Right forelimb (tissue), 1 donor: ENCODE measurements at regions not wholly inside any gene's neighbourhood (a gene's known extent, or its start where the extent isn't known, plus 50 kb on each side); places are given as distances from the start of the nearest gene placed in this dataset.

Experiments
- DNase-seq: peaks from one replicate; pipeline ENCODE4 v3.0.0-alpha.2; 2018

DNA sequence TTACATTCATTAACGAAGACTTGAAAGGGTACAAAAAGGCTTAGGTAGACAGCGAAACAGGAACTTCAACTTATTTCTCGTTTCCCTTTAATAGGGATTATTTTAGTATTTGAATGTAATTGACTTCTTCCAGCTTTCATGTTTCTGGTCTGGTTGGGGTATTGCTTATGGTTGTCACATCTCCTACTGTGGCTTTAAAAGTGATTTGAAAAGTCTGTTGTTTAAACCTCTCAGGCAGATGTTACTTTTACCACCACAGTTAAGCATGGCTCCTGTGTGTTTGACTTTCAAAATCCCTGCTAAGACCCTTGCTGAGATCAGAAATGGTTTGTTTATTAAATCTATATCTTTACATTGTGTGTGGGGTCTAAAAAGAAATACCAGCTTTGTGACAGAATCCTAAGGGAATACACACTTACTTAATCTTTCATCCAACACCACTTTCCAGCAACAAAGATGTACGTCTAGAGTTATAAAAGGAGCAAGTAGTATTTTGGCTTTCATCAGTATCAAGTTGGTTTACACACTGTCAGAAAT lies 661.2 kb downstream of the FAT4 start:
- DNase-seq, result no peak

DNA sequence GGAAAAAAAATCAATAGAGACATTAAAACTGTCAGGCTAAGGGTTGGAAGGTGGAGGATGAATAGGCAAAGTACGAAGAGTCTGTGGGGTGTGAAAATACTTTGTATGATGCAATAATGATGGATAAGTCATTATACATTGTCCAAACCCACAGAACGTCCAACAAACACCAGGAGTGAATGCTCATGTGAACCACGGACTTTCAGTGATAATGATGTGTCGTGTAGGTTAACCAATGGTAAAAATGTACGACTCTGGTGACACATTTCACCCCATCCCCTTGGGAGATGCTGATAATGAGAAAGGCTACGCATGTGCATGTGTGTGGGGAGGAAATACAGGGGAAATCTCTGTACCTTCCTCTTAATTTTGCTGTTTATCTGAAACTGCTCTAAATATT lies 665.2 kb downstream of the FAT4 start:
- no peak for DNase-seq

DNA sequence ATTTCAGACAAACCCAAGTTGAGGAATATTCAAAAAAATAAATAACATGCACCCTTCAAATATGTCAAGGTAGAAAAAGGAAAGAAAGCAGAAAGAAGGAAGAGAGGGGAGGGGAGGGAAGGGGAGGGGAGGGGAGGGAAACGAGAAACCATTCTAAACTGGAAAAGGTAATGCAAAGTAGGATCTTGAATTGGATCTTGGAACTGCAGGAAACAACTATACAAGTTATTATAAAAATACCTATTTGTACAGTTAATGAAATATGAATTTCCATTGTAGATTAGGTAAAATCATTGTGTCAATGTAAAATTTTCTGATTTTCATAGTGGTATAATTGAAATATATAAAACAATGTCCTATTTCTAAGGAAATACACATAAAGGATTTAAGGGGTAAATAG lies 668.4 kb downstream of the FAT4 start:
- no peak for DNase-seq

DNA sequence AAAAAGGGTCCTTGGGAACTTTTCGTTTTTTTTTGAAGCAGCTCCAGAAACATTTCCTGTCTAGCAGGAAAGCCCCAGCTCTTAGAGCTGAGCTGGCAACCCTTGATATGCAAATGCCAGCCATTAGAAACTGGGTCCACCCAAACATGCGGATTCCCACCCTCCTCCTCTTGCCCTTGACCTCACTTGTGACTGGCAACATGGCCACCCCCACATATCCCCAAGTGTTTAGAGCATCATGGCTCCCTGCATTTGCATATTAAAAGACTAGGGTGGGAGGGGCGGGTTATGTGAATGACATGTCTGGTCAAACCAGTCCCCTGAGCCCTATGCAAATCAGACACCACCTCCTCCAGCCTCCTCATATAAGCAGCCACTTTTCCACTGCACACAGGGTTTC lies 671.1 kb downstream of the FAT4 start:
- DNase-seq, result no peak

DNA sequence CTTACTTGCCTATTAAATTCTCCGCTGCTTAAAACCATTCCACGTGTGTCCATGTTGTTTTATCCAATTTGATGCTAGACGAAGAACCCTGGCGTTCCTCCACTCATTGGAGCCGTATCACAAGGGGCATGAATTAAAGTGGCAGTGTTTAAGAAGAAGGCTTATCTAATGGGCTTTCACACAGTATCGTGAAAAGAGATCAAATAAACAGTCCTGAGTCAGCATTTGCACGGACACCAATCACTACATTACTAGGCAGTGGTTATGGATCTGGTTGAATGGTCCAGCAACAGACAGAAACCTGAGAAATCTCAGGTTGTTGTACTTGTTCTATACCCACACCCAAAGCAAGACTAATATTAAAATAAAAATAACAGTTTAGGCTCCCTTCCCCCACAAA lies 671.6 kb downstream of the FAT4 start:
- no peak for DNase-seq

DNA sequence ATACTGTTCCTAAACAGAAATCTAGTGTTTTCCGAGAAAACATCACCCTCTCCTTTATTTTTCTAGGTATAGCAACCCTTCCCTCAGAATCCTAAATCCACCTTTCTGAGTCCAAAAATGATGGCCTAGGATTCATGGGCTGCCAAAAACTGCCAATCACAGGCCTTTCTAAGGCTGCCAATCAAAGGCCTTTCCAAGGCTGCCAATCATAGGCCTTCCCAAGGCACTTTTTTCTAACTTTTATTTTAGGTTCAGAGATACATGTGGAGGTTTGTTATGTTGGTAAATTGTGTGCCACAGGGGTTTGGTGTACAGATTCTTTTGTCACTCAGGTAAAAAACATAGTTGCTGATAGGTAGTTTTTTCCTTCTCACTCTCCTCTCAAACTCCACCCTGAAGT lies 673.7 kb downstream of the FAT4 start:
- DNase-seq, result no peak

DNA sequence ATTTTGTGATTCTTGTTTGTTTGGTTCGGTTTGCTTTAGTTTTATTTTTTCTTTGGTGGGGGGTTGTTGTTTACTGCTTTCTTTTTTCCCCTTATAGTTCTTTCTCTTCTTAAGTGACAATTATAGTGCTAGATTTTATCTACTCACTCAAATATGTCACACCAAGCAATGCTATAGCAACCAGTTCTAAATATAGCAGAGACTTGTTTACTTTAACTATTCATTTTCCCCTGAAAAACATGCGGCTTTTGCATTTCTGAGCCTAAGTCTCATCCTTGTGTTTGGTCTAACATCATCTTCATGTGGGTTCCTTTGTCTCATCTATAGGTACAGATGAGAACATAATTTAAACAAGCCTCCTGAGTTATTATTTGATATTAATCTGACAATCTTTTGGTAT lies 676.6 kb downstream of the FAT4 start:
- no peak for DNase-seq

DNA sequence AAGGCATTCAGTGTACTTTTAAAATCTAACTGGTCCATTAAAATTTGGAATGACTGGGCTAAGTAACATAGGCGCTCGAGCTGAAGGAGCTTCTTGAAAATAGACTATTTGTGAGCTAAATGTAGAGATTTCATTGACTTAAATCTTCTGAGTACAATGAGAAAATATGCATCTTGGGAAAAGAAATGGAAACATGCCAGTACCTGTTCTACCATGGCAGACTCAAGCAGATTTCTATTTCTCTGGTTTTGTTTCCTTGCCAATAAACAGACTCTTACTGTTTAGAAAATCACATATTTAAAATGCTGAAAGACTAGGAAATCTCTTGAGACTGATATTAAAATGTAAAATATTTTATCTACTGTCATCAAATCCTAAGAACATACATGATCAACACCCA lies 678.1 kb downstream of the FAT4 start:
- DNase-seq, result no peak

DNA sequence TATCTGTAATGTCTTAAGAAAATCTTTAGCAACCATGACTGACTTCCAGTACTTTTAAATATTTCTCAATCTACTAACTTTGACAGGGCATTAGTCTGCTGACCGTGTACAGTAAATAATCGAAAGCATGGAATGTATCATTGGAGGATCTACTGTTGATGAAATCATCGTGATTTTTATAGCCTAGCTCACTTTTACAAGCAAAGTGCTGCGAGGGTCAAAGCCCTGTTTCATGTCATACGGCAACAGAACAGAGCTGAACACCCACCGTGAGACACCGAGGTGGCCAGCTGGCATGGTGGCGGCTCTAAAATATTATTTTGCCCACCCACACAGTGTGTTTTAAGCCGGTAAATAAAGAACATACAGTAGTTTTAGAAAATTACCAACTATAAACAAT lies 679.3 kb downstream of the FAT4 start:
- no peak for DNase-seq

DNA sequence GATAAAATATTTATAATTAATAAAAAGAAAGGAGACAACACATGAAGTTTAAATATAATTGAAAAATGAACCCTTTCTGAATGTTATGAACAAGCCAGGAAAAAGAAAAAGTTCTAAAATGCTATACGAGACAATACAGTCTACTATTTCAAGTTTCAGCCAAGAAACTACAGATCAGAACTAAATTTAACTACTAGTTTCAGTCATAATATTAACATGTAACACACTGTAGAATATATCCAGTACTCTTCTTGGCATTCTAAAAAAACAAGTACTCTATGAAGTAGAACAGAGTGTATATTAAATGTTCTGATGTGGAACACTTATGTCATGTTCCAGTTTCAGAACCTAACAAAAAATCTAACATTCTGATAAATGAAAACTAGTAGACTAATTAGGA lies 679.7 kb downstream of the FAT4 start:
- no peak for DNase-seq

DNA sequence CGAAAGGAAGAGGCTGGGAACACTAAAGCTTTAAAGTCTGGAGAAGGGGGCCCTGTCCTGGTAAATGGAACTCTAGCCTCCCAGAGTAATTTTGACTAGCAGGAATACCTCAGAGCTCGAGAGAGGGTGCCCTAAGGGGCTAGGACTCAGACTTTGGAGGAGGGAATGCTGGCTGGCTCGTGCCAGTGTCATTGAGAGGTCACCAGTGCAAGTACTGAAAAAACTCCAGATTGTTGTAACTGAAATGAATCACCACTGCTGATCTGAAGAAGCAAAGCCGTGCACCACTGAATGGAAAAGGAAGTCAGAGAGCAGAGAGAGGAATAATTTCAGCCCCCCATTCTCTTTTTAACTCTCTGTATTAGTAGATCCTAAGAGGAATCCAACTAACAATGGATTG lies 690.2 kb downstream of the FAT4 start:
- DNase-seq, result no peak

DNA sequence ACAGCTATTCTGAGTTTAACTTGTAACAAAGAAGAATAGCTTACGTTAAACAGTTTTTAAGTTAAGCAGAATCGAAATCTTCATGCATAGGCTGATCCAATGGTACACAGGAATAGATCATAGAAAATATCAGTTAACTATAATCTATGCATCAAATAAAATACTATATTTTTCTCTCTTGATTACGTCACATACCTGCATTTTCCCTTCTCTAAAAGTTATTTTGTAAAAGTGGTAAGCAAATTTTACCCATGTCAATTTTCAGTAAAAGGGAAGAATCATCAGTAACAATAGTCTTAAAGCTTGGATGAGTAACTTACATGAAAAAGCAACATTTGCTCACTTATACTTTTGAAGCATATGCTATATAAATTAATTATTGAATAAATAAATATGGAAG lies 692.4 kb downstream of the FAT4 start:
- no peak for DNase-seq

DNA sequence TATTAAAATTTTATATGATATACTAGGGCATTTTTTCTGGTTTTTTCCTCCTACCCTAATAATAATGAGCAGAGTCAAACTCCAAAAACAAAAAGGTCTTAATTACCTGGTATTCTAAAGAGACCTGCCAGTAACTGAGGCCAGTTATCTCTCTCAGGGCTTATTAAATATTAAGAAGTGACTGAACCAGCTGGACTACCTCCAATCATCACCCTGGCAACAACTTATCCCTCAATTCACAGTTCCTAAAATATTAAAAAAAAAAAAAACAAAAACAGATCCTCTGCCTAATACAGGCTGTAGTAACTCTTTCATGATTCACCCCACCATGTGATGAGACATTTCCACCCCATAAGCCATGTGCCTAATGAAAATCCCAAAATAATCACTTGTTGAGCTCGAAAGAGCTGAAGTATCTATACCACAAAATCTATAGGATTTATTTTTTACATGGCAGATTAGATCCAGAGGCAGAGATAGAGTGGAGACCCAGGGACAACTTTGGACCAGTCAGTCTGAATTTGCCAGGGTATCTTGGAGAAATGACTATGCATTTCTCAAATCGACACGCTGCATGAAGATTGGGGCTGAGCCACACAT lies 698.0 kb downstream of the FAT4 start:
- no peak for DNase-seq

DNA sequence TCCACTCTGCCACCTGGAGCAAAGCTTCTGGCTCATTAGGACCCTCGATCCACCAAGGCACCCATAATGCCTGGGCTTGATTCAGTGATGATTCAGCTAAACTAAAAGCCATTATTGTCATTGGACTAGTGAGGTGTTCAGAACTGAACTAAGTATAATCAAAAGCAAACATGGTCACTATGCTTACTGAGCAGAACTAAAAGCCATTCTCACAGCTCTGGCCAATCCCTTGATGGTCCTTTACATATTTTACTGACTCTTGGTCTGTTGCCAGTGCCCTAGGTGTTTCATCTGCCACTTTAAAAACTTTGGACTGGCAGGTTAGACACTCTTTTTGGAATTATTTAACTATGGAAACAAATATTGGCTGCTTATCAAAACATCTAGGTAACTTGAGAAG lies 703.5 kb downstream of the FAT4 start:
- no peak for DNase-seq

DNA sequence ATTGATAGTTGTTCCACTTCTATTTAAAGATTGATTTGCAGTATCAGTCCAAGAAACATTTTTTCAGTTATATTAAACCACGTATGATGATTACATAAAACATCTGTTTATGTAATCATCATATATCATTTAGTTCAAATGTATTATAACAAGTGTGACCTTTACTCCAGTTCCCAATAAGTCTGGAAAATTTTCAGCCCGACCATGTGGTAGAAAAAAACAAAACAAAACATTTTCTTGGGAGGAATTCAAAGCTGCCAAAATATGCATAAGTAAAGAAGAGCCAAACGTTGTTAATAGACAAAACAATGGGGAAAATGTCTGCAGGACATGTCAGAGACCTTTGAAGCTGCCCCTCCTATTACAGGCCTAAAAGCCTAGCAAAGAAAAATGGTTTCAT lies 709.1 kb downstream of the FAT4 start:
- DNase-seq, result no peak

DNA sequence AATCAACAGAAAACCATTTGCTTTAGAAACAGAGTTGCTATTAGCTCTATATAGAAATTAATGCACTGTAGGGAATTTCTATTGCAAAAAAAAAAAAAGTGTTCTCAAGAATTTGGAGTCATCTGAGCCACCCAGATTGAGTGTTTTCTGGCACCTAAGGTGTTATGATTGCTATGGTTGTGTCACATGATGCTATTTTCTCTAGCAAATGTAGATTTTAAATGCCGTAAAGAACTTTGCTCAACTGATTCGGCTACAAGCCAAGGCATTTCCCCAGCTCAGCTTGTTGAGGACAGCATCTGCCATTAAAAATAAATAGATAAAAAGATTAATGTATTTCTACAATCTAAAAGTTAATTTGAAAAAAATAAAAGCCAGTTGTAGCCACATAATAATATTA lies 712.8 kb downstream of the FAT4 start:
- DNase-seq, result no peak

DNA sequence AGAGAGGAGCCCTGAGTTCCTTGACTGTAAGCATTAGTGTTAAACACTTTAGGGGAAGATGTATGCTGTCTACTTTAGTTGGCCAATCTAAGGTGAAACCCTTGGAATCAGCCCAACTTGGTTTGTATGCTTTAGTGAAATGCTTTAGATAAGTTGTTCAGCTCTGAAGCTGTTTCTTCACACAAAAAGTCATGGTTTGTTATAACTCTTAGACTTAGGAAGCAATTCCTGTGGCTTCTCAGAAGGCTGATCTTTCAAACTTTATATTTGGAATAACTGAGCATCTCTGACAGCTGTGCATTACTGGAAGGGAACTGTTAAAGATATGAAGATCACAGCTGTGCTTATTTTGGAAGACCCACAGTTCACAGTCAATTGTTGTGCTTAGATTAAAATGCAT lies 714.1 kb downstream of the FAT4 start:
- DNase-seq, result no peak

DNA sequence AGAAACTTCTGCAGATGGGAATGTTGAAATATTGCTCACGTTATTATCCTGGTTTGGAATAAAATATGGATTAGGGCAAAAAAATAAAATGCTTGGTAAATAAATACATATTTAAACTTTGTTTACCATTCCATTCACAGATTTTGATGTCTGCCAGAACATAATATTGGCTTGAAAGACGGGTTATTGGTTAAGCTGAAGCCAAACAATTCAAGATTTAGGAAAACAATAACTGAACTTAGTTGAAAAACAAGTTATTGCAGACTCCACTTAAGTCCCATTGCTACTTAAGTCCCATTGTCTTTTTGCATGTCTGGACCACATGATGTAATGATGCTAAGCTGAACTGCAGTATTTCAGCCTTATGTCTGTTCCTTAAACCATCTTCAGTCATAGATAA lies 722.5 kb downstream of the FAT4 start:
- no peak for DNase-seq

DNA sequence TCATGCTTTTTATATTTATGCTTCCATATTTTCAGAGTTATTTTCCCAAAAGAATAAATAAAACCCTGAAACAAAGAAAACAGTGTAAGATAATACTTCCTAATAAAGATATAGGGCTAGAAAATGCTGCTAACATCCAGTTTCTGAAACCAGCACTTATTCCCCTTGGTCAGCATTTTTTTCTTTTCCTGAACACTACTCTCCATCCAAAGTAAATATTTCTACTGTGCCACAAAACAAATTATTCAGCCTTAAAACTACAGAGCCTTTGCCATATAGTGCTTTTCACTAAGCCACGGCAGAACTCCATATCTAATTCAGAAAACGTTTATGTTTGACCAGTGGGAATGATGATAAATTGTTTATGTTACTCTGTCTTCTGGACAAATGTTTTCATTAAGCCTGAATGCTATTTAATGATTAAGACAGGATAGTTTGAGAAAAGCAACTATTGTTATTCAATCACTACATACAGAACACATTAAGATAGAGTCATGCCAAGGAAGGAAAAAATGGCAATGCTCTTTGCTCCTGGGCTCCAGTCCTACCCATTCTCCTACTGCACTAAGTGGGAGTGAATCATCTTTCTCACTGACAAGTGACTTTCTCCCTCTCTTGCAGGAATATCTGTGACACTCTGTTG lies 723.9 kb downstream of the FAT4 start:
- no peak for DNase-seq

DNA sequence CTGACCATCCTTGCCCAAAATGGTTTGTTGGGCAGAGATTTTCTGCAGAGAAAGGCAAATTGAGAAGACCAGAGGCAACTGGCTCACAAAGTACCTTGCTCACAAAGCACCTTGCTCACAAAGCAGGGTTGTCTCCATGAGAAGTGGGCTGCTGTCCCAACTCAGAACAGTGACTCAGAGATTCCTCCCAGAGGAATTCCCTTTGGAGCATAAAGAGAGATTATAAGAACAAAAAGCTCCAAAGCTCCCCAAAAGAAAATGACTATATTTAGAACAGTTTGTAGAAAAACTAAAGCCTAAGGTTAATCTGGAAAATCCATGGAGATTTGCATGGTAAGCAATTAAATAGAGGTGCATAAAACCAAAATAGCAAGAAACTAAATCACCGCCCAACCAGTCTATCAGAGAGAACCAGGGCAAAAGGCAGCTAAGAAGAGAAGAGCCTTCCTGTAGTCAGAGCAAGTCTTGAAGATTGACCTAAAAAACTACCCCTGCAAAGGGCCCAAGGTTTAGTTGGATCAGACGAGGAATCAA lies 731.4 kb downstream of the FAT4 start:
- DNase-seq, result no peak

DNA sequence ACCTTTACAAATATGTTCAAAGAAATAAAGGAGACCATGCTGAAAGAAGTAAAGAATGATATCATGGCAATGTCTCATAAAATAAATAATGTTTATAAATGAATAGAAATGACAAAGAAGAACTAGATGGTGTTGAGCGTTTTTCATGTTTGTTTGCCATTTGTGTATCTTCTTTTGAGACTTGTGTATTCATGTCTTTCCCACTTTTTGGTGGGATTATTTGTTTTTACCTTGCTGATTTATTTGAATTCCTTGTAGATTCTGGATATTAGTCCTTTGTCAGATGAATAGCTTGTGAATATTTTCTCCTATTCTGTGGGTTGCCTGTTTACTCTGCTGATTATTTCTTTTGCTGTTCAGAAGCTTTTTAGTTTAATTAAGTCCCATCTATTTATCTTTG lies 732.4 kb downstream of the FAT4 start:
- DNase-seq, result no peak

DNA sequence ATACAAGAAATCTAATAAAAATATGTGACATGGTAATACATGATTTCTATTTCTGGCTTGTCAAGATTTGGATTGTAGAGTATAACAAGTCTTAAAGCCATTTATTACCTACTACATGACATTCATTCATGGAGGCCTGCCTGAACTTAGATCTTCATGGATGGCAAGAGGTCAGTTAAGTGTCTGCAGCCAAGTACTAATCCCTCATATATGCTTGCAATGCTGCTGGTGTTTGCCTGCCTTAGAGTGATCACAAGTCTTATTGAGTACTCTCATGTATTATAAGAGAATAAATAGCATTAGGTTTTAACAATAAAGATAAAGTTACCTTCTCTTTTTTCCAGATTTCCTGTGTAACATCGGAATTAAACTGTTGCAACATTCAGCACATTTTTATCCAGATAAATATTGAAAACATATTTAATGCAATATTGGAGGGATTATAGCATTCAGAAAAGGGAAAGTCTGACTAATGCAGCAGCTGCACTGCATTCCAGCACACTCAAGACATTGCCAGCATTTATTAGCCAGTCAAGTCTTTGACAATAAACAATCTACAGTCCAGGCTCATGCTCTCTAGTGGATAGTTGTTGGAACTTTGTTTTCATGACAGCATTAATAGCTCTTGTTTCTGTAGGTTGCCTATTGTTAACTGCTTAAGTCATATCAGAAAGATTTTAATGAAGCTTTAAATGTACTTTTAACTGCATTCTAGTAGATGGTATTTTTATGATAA lies 737.1 kb downstream of the FAT4 start:
- DNase-seq, result peak; percentile 62

DNA sequence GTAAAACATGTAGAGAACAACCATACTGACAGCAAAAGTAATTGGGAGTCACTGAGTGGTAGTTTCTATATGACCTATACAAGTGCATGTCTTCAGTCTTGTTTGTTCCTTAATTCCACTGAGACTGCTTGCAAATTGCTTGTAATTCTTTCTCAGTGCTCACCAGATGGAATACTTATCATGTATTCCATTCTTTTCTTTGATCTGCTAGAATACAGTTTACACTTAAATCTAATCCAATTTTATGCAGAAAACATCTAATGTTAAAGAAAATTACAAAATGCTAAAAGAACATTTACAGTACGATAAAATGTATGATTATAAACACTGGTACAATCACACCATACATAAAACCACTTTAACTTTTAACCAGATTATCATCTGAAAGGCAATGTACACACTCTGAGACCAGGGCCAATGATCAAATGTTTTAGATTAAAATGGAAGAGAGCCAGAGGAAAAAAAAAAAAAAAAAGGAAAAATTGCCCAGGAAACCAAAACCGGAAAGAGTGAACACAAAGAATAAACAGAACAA lies 741.4 kb downstream of the FAT4 start:
- DNase-seq, result no peak

DNA sequence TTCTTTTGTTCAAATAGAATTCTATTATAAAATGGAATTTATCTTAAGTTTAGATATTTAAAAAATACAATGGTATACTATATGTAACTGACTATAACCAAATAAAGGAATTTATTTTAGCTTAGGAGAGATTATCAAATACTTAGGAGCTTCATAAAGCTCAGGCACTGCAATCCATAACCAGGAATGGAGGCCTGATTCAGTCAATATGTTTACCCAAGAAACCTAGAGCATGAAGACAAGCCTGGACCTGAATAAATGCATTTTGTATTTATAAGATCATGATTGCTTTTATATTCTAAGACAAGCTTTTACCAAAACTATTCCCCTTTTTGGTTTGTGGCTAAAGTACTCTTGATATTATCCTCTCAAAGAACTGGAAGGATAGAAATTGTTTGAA lies 742.6 kb downstream of the FAT4 start:
- DNase-seq, result no peak
